HepG2 (cell line): ENCODE measurements at regions not wholly inside any gene's neighbourhood (a gene's known extent, or its start where the extent isn't known, plus 50 kb on each side); places are given as distances from the start of the nearest gene placed in this dataset.
A peak's percentile ranks its signal among the peaks of the same experiment; 100 is the strongest.

ENCODE experiments used
- ASH2L ChIP-seq: fragments of 300-600, 200-600 bp; sonication (generic); IDR thresholded peaks from 2 replicates; pipeline ENCODE4 v1.7.0; 2017; ENCODE audit warnings: low read depth, mild to moderate bottlenecking, moderate library complexity, mixed read lengths, low read length; ENCODE audit not compliant: insufficient read length
- CBFB ChIP-seq: sonication (generic); formaldehyde crosslinking; IDR thresholded peaks from 2 replicates; pipeline ENCODE4 v1.4.0; 2020; ENCODE audit warnings: missing genetic modification reagents
- CREB1 ChIP-seq, 2 experiments: fragments of 450-650 bp in 1 of 2; IDR thresholded peaks; 2 replicates each; pipeline ENCODE4 v1.6.1; 2016 to 2017; ENCODE audit warnings: control low read depth in 1 of 2, mild to moderate bottlenecking in 1 of 2, missing compliant biosample characterization in 1 of 2, missing genetic modification characterization in 1 of 2
- CREM ChIP-seq, 2 experiments: sonication (generic) in 1 of 2; formaldehyde crosslinking in 1 of 2; IDR thresholded peaks; 2 replicates each; pipeline versions ENCODE4 v1.4.0 to v1.6.1; 2016 to 2020; ENCODE audit warnings: antibody characterized with exemption in 1 of 2, mild to moderate bottlenecking in 1 of 2, missing genetic modification reagents in 1 of 2
- ELF3 ChIP-seq: IDR thresholded peaks from 2 replicates; pipeline ENCODE4 v1.6.1; 2016; ENCODE audit warnings: missing genetic modification reagents, missing compliant biosample characterization
- ELF4 ChIP-seq: sonication (generic); formaldehyde crosslinking; IDR thresholded peaks from 2 replicates; pipeline ENCODE4 v1.5.0; 2020; ENCODE audit warnings: missing genetic modification reagents, mild to moderate bottlenecking, moderate library complexity, borderline replicate concordance
- FOXJ3 ChIP-seq: sonication (generic); formaldehyde crosslinking; IDR thresholded peaks from 2 replicates; pipeline ENCODE4 v1.4.0; 2020; ENCODE audit warnings: missing genetic modification reagents, mild to moderate bottlenecking, borderline replicate concordance
- JUN ChIP-seq: sonication (generic); formaldehyde crosslinking; IDR thresholded peaks from 2 replicates; pipeline ENCODE4 v1.4.0; 2020; ENCODE audit warnings: mild to moderate bottlenecking, missing genetic modification reagents
- KAT8 ChIP-seq: IDR thresholded peaks from 2 replicates; pipeline ENCODE4 v1.6.1; 2016; ENCODE audit warnings: missing genetic modification reagents, missing compliant biosample characterization
- KLF6 ChIP-seq: IDR thresholded peaks from 2 replicates; pipeline ENCODE4 v1.8.0; 2016; ENCODE audit warnings: missing biosample characterization, missing genetic modification reagents
- MBD4 ChIP-seq: IDR thresholded peaks from 2 replicates; pipeline ENCODE4 v1.6.1; 2012; ENCODE audit warnings: low read length, inconsistent platforms, borderline replicate concordance
- MED1 ChIP-seq: sonication (generic); formaldehyde crosslinking; IDR thresholded peaks from 2 replicates; pipeline ENCODE4 v1.4.0; 2020; ENCODE audit warnings: missing genetic modification reagents
- MEIS1 ChIP-seq: sonication (generic); formaldehyde crosslinking; IDR thresholded peaks from 2 replicates; pipeline ENCODE4 v1.9.0; 2021; ENCODE audit warnings: mild to moderate bottlenecking, missing genetic modification reagents, moderate library complexity, borderline replicate concordance
- MIXL1 ChIP-seq: IDR thresholded peaks from 2 replicates; pipeline ENCODE4 v1.6.1; 2016
- PHF21A ChIP-seq: sonication (generic); formaldehyde crosslinking; IDR thresholded peaks from 2 replicates; pipeline ENCODE4 v1.5.0; 2020; ENCODE audit warnings: mild to moderate bottlenecking, missing genetic modification reagents
- SAP130 ChIP-seq: IDR thresholded peaks from 2 replicates; pipeline ENCODE4 v1.6.1; 2016; ENCODE audit warnings: low read depth
- SUZ12 ChIP-seq: fragments of 150-350 bp; IDR thresholded peaks from 2 replicates; pipeline ENCODE4 v1.6.1; 2014; ENCODE audit warnings: low read depth, low read length
- TCF12 ChIP-seq, 2 experiments: fragments of 450-650 bp in 1 of 2; sonication (generic) in 1 of 2; formaldehyde crosslinking in 1 of 2; IDR thresholded peaks; 2 replicates each; pipeline versions ENCODE4 v1.6.1 to v1.8.0; 2017 to 2022; ENCODE audit warnings: antibody characterized with exemption in 1 of 2, mild to moderate bottlenecking in 1 of 2, missing genetic modification reagents in 1 of 2, moderate library complexity in 1 of 2
- YY1 ChIP-seq: IDR thresholded peaks from 2 replicates; pipeline ENCODE4 v1.6.1; 2011; ENCODE audit warnings: low read length, low read depth, moderate library complexity, mild to moderate bottlenecking; ENCODE audit not compliant: insufficient read depth, insufficient replicate concordance
- ZBTB34 ChIP-seq: sonication (generic); formaldehyde crosslinking; IDR thresholded peaks from 2 replicates; pipeline ENCODE4 v1.8.0; 2022; ENCODE audit warnings: mild to moderate bottlenecking, missing genetic modification reagents
- ZBTB7A ChIP-seq: sonication (generic); formaldehyde crosslinking; IDR thresholded peaks from 2 replicates; pipeline ENCODE4 v1.8.0; 2022; ENCODE audit warnings: mild to moderate bottlenecking, missing genetic modification reagents
- ZNF660 ChIP-seq: sonication (generic); formaldehyde crosslinking; IDR thresholded peaks from 2 replicates; pipeline ENCODE4 v1.5.1; 2020; ENCODE audit warnings: mild to moderate bottlenecking, low read depth, missing genetic modification reagents, borderline replicate concordance
- ZNF720 ChIP-seq: sonication (generic); formaldehyde crosslinking; IDR thresholded peaks from 2 replicates; pipeline ENCODE4 v1.4.0; 2020; ENCODE audit warnings: missing genetic modification reagents
- TF ChIP-seq, protein P1 (sequence below): sonication (generic); formaldehyde crosslinking; IDR thresholded peaks from 2 replicates; pipeline ENCODE4 v1.4.0; 2020; ENCODE audit warnings: missing genetic modification reagents

- TF ChIP-seq SAP130 (peak; percentile 55), ZNF720 (CRISPR knock-in tag) (no peak), ZNF660 (no peak), CREM (IDR thresholded peaks at IDR 0.05) (peak; percentile 91), CREM (CRISPR knock-in tag; IDR thresholded peaks at IDR 0.05) (no peak), YY1 (peak; percentile 16), ELF3 (CRISPR knock-in tag) (peak; percentile 85), MED1 (CRISPR knock-in tag) (peak; percentile 93), ZBTB34 (CRISPR knock-in tag) (peak; percentile 80), FOXJ3 (CRISPR knock-in tag) (peak; percentile 56; the same call in 1 of the 2 replicates), MEIS1 (CRISPR knock-in tag) (0 out of 2 replicates have a peak, but pooled peaks have one; percentile 54), CBFB (CRISPR knock-in tag) (peak; percentile 84), SUZ12 (no peak), MBD4 (peak; percentile 79; the same call in 1 of the 2 replicates), TCF12 (IDR thresholded peaks at IDR 0.05) (no peak), TCF12 (CRISPR knock-in tag; IDR thresholded peaks at IDR 0.05) (no peak), PHF21A (CRISPR knock-in tag) (0 out of 2 replicates have a peak, but pooled peaks have one; percentile 47), ELF4 (CRISPR knock-in tag) (no peak), KLF6 (CRISPR knock-in tag) (0 out of 2 replicates have a peak, but pooled peaks have one; percentile 33), ASH2L (peak; percentile 83), JUN (CRISPR knock-in tag) (no peak), CREB1 (IDR thresholded peaks at IDR 0.05) (no peak), CREB1 (CRISPR knock-in tag; IDR thresholded peaks at IDR 0.05) (peak; percentile 52; the same call in 1 of the 2 replicates), KAT8 (CRISPR knock-in tag) (peak; percentile 23; the same call in 1 of the 2 replicates), MIXL1 (CRISPR knock-in tag) (peak; percentile 48; the same call in 1 of the 2 replicates), ZBTB7A (no peak)
- TF ChIP-seq, protein P1, sequence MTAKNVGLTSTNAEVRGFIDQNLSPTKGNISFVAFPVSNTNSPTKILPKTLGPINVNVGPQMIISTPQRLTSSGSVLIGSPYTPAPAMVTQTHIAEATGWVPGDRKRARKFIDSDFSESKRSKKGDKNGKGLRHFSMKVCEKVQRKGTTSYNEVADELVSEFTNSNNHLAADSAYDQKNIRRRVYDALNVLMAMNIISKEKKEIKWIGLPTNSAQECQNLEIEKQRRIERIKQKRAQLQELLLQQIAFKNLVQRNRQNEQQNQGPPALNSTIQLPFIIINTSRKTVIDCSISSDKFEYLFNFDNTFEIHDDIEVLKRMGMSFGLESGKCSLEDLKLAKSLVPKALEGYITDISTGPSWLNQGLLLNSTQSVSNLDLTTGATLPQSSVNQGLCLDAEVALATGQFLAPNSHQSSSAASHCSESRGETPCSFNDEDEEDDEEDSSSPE (CRISPR knock-in tag): 0 out of 2 replicates have a peak, but pooled peaks have one; percentile 9
These were observed 152.2 kb upstream of the BMP4 start (continued) for GRCh38 chr14:54108481-54109471.
